Stimulated activated effector memory CD8-positive, alpha-beta T cell treated with anti-CD3 and anti-CD28 coated beads, Interleukin-12 subunit alpha, Interleukin-12 subunit beta, amount 100 ng/mL, for 72 hours (primary cell): ENCODE measurements at regions not wholly inside any gene's neighbourhood (a gene's known extent, or its start where the extent isn't known, plus 50 kb on each side); places are given as distances from the start of the nearest gene placed in this dataset.

Experiments used
- ATAC-seq: fragments of 150-1000 bp; cut with Tn5 transposase; 2 replicates; pipeline ENCODE4 v1.10.0; 2021
- DNase-seq, 2 donors: peaks; one replicate each; pipeline ENCODE4 v3.0.0; 2021 to 2022; ENCODE audit warnings: low spot score in 2 of 2
- H3K27ac Mint-ChIP-seq: one replicate; pipeline ENCODE4 v1.8.0; 2022; ENCODE audit warnings: mild to moderate bottlenecking, mixed read lengths
- H3K36me3 Mint-ChIP-seq: one replicate; pipeline ENCODE4 v1.8.0; 2022; ENCODE audit warnings: mild to moderate bottlenecking, mixed read lengths
- H3K4me1 Mint-ChIP-seq: one replicate; pipeline ENCODE4 v1.8.0; 2022; ENCODE audit warnings: mixed read lengths
- H3K4me3 Mint-ChIP-seq: one replicate; pipeline ENCODE4 v1.8.0; 2022; ENCODE audit warnings: mild to moderate bottlenecking, mixed read lengths
- H3K9me3 Mint-ChIP-seq: one replicate; pipeline ENCODE4 v1.8.0; 2022; ENCODE audit warnings: mixed read lengths

DNA sequence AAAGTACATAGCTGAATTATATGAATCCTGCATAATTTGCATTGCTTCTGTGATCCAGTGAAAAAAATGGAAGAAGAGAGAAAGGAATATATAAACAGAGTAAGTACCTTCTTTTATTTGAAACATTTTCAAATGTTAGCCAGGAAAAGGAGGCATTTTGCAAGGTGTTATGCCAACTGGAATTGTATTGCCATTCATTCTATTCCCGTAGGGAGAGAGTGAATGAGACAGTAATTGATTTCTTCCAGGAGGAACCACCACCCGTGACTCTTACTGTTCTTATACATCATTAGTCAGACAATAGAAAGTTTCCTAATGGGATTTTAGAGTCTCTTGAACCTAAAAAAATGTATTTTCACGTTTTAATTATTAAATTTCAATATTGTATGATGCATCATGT lies 324.1 kb upstream of the ALCAM start:
- Mint-ChIP-seq H3K27ac (no peak overlapping the region), H3K4me1 (no peaks in the 10 kb centered on the region), H3K9me3 (no peaks in the 10 kb centered on the region), H3K4me3 (no peak overlapping the region), H3K36me3 (no peaks in the 10 kb centered on the region)
- no peak for DNase-seq
- no peak for ATAC-seq

DNA sequence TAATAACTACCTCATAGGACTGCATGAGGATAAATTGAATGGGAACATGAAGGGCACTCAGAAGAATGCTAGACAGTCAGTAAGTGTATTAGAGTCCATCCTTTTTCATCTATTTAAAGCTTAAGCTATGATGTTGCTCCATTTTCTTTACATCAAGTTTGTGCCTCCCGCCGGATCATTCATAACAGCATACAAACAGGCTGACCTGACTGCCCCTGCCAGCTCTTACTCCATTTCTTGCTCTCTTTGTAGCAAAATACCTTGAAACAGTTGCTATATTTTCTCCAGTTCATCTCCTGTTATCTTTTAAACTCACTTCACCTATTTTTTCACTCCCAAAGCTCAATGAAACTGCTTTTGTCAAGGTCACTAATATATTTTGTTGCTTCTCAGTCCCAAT lies 315.6 kb upstream of the ALCAM start:
- ATAC-seq (no peak), DNase-seq (no peak)
- no peaks in the 10 kb centered on the region for H3K9me3 Mint-ChIP-seq
- H3K27ac Mint-ChIP-seq: no peak overlapping the region
- H3K4me1 Mint-ChIP-seq: no peaks in the 10 kb centered on the region
- H3K4me3 Mint-ChIP-seq: no peak overlapping the region
- no peaks in the 10 kb centered on the region for H3K36me3 Mint-ChIP-seq

GRCh38 chr3:105051972-105052371 lies 314.7 kb upstream of the ALCAM start:
- Mint-ChIP-seq H3K4me1 (no peaks in the 10 kb centered on the region), H3K27ac (no peak overlapping the region), H3K9me3 (no peaks in the 10 kb centered on the region), H3K36me3 (no peaks in the 10 kb centered on the region), H3K4me3 (no peak overlapping the region)
- DNase-seq: no peak
- ATAC-seq: no peak

DNA sequence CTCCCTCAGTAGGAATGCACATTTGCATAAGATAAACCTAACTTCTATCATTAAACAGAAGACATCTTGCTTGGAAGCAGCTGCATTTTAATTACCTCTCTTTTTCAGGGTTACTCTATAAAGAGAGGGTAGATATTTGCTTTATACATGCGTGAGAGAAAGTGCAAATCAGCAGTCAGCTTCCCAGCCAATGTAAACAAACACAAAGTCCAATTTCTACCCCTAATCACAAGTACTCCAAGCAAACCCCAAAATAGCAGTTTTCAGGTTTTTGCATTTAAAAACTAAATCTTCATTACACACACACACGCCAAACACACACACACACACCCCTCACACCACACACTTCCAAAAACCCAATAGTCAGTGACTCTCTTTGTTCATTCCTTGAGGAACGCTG lies 303.9 kb upstream of the ALCAM start:
- DNase-seq (no peak), ATAC-seq (no peak)
- H3K4me1 Mint-ChIP-seq: no peaks in the 10 kb centered on the region
- no peak overlapping the region for H3K4me3 Mint-ChIP-seq
- no peaks in the 10 kb centered on the region for H3K36me3 Mint-ChIP-seq
- H3K27ac Mint-ChIP-seq: no peak overlapping the region
- peaks cover 2% of the 10 kb centered on the region for H3K9me3 Mint-ChIP-seq

DNA sequence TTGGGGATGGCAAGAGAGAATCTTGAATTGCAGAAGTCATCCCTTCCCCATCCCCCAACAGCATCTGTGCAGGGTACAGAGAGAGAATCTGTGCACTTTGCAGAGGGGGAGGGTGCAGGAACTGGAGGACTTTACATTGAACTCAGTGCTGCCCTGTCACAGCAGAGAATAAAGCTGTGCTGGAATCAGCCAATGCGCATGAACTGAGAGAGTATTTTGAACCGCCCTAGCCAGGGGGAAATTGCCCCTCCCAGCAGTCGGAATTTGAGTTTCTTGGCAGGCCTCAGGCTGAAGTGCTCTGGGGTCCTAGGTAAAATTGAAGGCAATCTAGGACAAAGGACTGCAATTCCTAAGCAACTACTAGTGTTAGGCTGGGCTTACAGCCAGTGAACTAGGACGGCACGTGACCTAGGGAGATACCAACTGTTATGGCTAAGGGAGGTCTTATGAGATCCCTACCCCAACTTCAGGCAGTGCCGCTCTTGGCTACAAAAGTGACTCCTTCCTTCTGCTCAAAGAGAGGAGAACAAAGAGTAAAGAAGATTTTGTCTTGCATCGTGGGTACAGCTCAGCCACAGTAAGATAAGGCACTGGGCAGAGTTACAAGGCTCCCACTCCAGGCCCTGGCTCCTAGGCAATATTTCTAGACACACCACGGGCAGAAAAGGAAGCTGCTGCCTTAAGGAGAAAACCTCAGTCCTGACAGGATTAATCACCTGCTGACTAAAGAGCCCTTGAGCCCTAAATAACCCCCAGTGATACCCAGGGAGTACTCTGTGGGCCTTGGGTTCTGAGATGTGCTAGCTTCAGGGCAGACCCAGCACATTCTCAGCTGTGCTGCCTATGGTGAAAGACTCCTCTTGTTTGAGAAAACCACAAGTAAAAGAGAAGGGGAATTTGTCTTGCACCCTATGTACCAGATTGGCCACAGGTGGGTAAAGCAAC lies 300.5 kb upstream of the ALCAM start:
- ATAC-seq (peak; percentile 49), DNase-seq (no peak)
- Mint-ChIP-seq H3K36me3 (no peaks in the 10 kb centered on the region), H3K4me3 (no peak overlapping the region), H3K27ac (no peak overlapping the region), H3K9me3 (no peaks in the 10 kb centered on the region), H3K4me1 (no peaks in the 10 kb centered on the region)

GRCh38 chr3:105067361-105067760 lies 299.3 kb upstream of the ALCAM start:
- no peaks in the 10 kb centered on the region for H3K9me3 Mint-ChIP-seq
- H3K36me3 Mint-ChIP-seq: no peaks in the 10 kb centered on the region
- no peaks in the 10 kb centered on the region for H3K4me1 Mint-ChIP-seq
- no peak overlapping the region for H3K27ac Mint-ChIP-seq
- no peak overlapping the region for H3K4me3 Mint-ChIP-seq
- ATAC-seq: no peak
- no peak for DNase-seq

DNA sequence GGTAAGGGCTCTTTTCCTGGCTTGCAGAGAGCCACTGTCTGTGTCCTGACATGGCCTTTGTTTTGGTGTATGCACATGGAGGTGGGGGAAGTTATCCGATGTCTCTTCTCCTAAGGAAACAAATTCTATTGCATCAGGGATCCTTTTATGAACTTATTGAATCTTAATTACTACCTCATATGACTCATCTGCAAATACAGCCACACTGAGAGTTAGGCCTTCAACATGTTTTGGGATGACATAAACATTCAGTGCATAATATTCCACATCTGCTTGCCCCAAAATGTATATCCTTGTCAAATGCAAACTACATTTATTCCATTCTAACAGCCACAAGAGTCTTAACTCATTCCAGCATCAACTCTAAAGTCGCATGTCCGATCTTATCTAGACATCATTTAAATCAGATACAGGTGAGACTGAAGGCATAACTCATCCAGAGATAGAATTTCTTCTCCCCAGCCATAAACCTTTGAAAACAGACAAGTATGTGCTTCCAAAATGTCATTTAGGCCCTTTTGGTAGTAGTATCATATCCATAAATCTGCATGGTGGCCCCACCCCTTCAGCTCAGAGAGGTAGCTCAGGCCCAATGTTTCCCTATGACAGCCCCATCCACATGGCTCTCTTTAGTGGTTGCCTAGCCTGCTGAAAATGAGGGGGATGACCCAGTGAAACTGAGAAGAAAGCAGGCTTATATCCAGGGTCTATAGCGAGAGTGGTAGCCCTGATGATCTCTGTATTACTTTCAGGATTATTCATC lies 289.5 kb upstream of the ALCAM start:
- Mint-ChIP-seq H3K9me3 (no peaks in the 10 kb centered on the region), H3K4me3 (no peak overlapping the region), H3K4me1 (no peaks in the 10 kb centered on the region), H3K36me3 (no peaks in the 10 kb centered on the region), H3K27ac (no peak overlapping the region)
- ATAC-seq (no peak), DNase-seq (no peak)

DNA sequence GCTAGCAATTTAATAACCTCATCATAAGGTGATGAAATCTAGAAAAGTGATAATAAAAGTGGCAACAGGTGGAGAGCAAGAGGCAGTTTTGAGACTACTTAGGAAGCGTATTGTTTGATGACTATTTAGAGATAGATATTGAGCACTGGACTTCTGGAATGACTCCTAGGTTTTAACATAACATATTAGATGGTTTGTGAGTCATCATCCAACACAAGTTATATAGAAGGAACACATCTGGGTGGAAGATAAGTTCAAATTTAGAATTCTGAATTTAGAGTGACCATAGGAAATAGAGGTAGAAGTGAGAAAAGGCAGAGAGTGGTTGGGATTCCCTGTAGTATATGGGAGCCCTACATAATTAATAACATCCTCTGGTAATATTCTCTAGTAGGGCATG lies 282.8 kb upstream of the ALCAM start:
- Mint-ChIP-seq H3K4me1 (no peaks in the 10 kb centered on the region), H3K4me3 (no peak overlapping the region), H3K9me3 (no peaks in the 10 kb centered on the region), H3K36me3 (no peaks in the 10 kb centered on the region), H3K27ac (no peak overlapping the region)
- no peak for ATAC-seq
- DNase-seq: no peak

- ATAC-seq: no peak
- H3K4me3 Mint-ChIP-seq: no peak overlapping the region
- no peaks in the 10 kb centered on the region for H3K36me3 Mint-ChIP-seq
- no peak overlapping the region for H3K27ac Mint-ChIP-seq
- no peaks in the 10 kb centered on the region for H3K4me1 Mint-ChIP-seq
- DNase-seq: no peak
- H3K9me3 Mint-ChIP-seq: no peaks in the 10 kb centered on the region
Measured at GRCh38 chr3:105085506-105085905, 281.2 kb upstream of the ALCAM start.

GRCh38 chr3:105093371-105094252 lies 273.1 kb upstream of the ALCAM start:
- no peak for DNase-seq
- no peaks in the 10 kb centered on the region for H3K9me3 Mint-ChIP-seq
- H3K4me3 Mint-ChIP-seq: no peak overlapping the region
- no peak overlapping the region for H3K27ac Mint-ChIP-seq
- H3K36me3 Mint-ChIP-seq: no peaks in the 10 kb centered on the region
- no peak for ATAC-seq
- no peaks in the 10 kb centered on the region for H3K4me1 Mint-ChIP-seq

GRCh38 chr3:105094588-105094987 lies 272.1 kb upstream of the ALCAM start:
- no peak for DNase-seq
- H3K4me1 Mint-ChIP-seq: no peaks in the 10 kb centered on the region
- no peaks in the 10 kb centered on the region for H3K36me3 Mint-ChIP-seq
- no peak overlapping the region for H3K4me3 Mint-ChIP-seq
- no peaks in the 10 kb centered on the region for H3K9me3 Mint-ChIP-seq
- no peak for ATAC-seq
- H3K27ac Mint-ChIP-seq: no peak overlapping the region

DNA sequence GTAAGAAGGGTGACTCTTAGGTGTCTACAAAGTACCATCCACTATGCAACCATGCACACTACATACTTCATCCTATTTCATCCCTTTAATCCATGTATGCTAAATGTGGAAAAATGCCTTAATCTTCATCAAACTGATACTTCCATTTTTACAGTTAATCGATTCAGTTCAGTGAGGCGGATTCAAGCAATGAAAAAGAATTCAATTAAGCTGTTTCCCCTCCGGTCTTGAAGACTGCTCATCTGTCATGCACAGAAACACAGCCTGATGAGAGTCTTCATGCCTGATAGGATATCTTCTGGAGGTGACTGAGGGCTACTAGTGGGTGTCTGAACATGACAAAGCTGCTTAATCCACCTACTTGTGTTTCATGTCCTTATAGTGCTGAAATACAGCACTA lies 270.6 kb upstream of the ALCAM start:
- H3K27ac Mint-ChIP-seq: no peak overlapping the region
- ATAC-seq (no peak), DNase-seq (no peak)
- H3K4me1 Mint-ChIP-seq: no peaks in the 10 kb centered on the region
- no peaks in the 10 kb centered on the region for H3K9me3 Mint-ChIP-seq
- no peaks in the 10 kb centered on the region for H3K36me3 Mint-ChIP-seq
- H3K4me3 Mint-ChIP-seq: no peak overlapping the region

DNA sequence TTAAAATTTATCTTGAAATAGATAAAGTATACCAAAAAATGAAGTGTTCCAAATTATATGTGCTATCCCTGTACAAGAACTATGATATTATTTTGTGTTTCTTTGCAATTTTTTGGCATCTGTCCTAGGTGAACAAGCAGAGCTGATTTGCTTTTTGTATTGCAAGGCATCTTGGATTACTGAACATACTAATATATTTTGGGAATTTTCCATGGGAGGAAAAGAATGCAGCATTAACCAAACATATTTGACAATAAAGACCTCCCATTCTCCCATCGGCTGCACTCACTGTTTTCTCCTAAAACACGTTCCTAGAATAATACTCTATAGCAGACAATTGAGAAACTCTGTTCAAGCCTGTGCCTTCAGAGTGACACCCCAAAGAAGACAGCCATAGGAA lies 265.1 kb upstream of the ALCAM start:
- H3K27ac Mint-ChIP-seq: no peak overlapping the region
- H3K4me1 Mint-ChIP-seq: no peaks in the 10 kb centered on the region
- H3K4me3 Mint-ChIP-seq: no peak overlapping the region
- ATAC-seq (no peak), DNase-seq (no peak)
- H3K9me3 Mint-ChIP-seq: no peaks in the 10 kb centered on the region
- no peaks in the 10 kb centered on the region for H3K36me3 Mint-ChIP-seq

DNA sequence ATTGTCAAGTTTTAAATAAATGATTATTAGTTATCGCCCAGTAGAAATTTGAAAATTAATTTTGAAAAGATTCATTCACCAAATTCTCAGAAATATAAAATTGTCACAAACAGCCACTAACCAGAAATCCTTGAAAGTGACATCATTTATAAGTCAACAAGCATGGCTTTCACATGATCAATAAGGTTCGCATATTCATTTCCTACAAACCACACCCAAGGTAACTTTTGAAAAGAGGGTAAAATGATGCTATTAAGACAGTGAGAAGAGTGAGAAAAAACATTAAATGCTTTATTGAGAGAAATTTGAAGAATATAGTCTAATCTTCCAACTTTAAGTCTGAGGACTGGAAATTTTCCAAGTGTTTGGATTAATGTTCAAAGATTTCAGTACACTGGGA lies 263.6 kb upstream of the ALCAM start:
- H3K27ac Mint-ChIP-seq: no peak overlapping the region
- H3K9me3 Mint-ChIP-seq: no peaks in the 10 kb centered on the region
- ATAC-seq (no peak), DNase-seq (no peak)
- H3K4me1 Mint-ChIP-seq: no peaks in the 10 kb centered on the region
- no peak overlapping the region for H3K4me3 Mint-ChIP-seq
- H3K36me3 Mint-ChIP-seq: no peaks in the 10 kb centered on the region

GRCh38 chr3:105108823-105109222 lies 257.9 kb upstream of the ALCAM start:
- ATAC-seq (no peak), DNase-seq (no peak)
- Mint-ChIP-seq H3K36me3 (no peaks in the 10 kb centered on the region), H3K4me1 (no peaks in the 10 kb centered on the region), H3K9me3 (peaks cover 7% of the 10 kb centered on the region), H3K4me3 (no peak overlapping the region), H3K27ac (no peak overlapping the region)
